ENCODE measurements at regions not wholly inside any gene's neighbourhood (a gene's known extent, or its start where the extent isn't known, plus 50 kb on each side); places are given as distances from the start of the nearest gene placed in this dataset.

DNA sequence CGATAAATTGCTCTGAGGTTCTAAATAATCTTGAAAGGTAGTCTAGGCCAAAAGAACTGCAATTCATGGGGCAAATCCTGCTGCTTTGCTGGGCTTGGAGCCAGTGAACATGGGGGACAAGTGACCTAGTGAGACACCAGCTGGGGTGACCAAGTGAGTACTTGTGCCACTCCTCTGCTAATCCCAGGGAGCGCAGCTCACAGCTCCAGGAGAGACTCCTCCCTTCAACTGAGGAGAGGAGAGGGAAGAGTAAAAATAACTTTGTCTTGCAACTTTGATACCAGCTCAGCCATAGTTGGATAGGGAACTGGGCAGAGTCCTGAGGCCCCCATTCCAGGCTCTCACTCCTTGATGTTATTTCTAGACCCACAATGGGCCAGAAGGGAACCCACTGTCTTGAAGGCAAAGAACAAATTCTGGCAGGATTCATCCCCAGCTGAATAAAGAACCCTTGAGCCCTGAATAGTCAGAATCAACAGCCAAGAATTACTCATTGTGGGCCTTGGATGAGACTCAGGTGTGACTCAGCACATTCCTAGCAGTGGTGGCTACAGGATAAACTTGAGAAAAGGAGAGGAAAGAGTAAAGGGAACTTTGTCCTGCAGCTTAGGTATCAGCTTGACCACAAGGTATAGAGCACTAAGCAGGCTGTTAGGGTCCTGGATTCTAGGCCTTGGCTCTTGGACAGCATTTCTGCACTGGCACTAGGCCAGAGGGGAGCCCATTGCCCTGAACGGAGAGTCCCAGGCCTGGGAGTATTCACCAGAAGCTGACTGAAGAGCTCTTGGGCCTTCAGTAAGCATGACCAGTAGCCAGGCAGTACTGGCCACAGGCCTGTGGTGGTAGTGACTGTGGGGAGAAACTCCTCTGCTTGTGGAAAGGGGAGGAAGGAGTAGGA, 288.3 kb upstream of the CDH18 start:
- peak in 1 of 2 donors; percentile 3 for DNase-seq (ENCODE audit: low read depth in 2 of 2)

DNA sequence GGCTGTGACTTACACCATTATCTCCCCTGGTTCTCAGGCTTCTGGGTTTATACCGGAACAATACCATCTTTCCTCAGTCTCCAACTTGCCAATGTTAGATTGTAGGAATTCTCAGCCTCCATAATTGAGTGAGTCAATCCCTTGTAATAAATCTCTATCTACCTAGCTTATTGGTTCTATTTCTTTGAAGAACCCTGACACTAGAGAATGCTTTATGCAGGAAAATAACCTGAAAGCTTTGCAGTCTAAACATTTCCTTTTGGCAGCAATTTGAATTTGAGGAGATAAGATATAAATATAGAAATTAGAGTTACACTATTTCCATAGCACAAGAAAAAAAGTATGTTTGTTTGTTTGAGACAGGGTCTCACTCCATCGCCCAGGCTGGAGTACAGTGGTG, 278.1 kb upstream of the CDH18 start:
- no peak for DNase-seq (ENCODE audit: low read depth in 2 of 2)

DNA sequence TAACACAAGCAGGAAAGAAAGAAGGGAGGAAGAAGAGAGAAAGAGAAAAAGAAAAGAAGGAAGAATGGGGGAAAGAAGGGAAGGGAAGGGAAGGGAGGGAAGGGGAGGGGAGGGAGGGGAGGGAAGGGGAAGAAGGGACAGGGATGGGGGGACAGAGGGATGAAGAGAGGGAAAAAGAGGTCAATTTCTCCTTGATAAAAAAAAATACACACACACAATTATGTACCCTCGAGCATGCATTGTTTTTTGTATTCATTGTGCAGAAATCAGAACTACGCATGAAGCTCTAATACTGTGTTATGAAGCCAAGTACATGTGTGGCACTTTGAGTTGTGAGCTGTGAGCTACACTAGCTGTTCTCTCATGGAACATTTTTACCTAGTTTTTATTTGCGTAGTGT, 274.9 kb upstream of the CDH18 start:
- DNase-seq (ENCODE audit: low read depth in 2 of 2) = no peak

DNA sequence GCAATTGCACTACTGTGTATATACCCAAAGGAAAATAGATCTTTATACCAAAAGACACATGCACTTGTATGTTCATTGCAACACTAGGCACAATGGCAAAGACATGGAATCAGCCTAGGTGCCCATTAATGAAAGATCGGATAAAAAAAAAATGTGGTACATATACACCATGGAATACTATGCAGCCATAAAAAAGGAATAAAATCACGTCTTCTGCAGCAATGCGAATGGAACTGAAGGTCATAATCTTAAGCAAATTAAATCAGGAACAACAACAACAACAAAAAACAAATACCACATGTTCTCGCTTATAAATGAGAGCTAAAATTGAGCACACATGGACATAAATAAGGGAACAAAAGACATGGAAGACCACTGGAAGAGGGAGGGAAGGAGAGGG, 266.7 kb upstream of the CDH18 start:
- no peak for DNase-seq (ENCODE audit: low read depth in 2 of 2)

DNA sequence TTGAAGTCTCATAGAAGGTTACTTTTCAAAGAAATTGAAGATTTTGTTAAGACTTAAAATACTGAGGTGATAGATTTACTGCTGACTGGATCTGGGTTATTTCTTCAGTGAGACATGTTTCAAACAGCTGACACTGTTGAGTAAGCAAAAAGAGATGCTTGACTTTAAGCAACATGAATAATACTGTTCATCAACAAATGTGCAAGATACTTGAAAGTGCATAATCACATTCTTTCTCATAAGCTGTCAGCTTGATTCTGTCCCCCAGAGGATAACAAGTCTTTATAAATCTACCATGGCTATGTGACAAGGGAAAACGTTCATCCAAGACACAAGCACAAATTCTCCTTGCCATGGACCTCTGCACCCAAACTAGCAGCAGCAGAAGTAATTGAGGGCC, 260.1 kb upstream of the CDH18 start:
- DNase-seq (ENCODE audit: low read depth in 2 of 2) = no peak

DNA sequence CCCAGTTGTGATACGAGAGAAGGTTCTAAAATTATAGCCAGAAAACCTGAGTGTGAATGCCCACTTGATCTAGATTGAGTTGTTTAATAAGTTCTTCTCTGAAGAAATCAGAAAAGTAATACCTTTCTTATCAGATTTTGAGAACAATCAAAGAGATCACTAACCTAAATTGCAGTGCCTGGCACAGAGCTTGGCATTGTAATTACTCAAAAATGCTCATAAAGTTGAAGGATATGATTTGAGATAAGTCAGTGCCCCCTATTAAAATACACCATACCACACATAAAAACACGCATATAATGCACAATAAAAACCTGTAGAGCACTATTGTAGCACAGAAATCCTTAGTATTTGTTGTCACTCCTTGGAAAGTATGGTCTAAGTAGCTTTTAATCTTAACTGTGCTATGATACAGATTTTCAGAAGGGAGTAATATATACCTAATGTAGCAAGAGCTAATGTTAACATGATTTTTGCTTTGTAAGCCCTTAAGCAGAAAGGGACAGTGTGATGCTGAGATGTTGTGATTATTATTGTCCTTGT, 257.5 kb upstream of the CDH18 start:
- no peak for DNase-seq (ENCODE audit: low read depth in 2 of 2)

DNA sequence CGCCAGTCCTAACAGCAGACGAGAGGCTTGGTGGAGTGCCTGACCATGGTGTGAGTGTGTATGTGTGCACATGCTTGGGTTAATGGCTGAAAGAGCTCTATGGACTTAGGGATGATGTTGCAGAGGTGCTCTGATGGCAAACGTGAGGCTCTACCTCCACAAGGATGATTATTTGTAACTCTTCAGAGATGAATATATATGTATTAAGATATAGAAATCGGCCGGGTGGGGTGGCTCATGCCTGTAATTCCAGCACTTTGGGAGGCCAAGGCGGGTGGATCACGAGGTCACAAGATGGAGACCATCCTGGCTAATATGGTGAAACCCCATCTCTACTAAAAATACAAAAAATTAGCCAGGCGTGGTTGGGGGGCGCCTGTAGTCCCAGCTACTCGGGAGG, 253.4 kb upstream of the CDH18 start:
- DNase-seq (ENCODE audit: low read depth in 2 of 2) = no peak

DNA sequence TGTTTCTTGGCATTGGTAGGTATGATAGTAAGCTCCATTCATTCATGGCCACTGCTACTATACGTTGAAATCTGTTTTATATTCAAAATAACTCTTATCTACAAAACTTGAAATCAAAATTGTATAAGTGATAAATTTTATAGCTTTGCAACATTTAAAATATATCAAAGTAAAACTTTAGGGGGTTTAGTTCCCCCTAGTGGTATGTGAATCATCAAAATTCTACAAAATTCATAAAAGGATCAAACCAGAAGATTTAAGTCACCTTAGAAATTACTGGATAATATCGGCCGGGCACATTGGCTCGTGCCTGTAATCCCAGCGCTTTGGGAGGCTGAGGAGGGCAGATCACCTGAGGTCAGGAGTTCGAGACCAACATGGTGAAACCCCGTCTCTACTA, 243.0 kb upstream of the CDH18 start:
- DNase-seq (ENCODE audit: low read depth in 2 of 2) = no peak

DNA sequence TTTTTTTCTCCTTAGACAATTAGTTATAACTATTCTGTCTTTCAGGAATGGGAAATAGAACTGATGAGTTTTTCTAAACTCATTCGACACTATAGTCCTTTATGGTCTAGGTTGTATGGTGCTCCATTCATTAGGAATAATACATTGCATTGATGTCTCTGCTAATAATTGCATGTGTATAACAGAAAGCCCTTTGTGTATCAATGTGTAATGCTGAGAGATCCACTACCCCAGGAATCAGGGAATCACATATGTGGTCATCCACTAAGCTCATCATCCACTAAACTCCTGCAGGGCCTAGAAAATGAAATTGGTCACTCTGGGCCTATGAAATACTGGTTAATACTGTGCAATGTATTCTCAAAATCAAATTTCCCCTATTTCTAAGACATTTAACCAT, 242.0 kb upstream of the CDH18 start:
- DNase-seq (ENCODE audit: low read depth in 2 of 2) = no peak

DNA sequence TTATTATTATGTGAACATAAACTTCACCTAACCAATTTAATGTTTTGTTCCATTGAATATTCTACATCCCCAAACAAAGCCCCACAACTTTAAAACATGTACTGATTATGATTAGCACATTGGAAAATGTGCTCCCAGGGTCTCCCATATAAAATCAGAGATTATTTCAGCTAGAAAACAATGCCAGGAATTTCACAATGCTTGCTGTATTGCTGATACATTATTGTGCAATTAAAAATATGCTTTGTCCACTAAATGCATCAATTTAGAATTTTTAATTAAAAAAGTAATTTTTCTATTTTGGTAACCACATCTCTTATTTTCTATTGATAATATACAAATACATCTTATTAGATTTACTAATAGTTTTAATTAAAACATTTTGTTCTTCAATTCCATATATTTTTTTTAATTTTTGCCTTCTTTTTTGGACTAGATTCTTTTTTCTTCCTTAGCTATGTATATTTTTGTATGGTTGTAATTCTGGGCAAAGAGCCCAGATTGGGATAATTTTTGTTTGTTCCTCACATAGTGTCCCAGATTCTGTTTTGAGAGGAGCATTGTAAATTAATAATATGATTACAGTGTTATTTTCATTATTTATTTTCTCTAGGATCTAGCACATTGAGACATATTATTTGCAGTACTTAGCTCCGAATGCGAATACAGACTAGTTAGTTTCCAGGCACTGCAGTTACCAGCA, 241.5 kb upstream of the CDH18 start:
- no peak for DNase-seq (ENCODE audit: low read depth in 2 of 2)

DNA sequence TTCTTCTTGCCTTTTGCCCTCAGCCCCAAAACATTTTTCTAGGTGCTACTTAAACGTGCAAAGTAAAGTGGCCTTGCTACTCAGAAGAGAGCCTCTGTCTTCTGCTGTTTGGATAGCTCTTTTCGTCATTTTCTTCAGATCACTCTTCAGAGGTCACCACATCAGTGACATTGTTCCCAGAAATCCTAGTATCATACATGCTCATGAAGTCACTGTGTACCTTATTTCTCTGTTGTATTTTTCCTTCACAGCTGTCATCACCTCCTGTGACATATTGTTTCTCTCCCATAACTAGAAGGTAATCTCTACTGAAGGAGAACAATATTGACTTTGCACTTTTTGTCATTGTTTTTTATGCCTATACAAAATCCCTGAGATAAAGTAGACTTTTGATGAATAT, 237.0 kb upstream of the CDH18 start:
- no peak for DNase-seq (ENCODE audit: low read depth in 2 of 2)

DNA sequence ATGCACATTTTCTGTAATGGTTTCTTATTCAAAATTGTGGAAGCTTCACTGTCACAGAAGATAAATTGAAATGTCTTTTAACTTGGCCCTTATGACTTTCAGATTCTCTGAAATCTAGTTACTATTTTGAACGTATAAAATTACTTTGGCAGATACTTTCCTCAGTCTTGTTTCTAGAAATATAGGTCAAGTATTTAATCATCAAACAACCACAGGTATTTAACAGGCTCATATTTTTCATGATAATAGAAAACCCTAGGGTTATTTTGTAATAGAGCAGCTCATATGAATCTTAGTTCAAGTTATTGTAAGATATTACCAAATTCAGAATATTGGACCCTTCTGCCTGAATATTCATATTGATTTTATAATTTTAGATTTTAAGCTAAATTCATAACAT, 236.0 kb upstream of the CDH18 start:
- DNase-seq (ENCODE audit: low read depth in 2 of 2) = no peak

DNA sequence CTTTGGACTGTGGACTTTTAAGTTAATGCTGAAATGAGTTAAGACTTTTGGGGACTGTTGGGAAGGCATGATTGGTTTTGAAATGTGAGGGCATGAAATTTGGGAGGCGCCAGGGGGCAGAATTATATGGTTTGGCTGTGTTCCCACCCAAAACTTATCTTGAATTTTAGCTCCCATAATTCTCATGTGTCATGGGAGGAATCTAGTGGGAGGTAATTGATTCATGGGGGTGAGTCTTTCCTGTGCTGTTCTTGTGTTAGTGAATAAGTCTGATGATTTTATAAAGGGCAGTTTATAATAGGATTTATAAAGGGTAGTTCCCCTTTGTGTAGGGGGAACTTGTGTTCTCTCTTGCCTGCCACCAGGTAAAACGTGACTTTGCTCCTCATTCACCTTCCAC, 235.5 kb upstream of the CDH18 start:
- no peak for DNase-seq (ENCODE audit: low read depth in 2 of 2)

DNA sequence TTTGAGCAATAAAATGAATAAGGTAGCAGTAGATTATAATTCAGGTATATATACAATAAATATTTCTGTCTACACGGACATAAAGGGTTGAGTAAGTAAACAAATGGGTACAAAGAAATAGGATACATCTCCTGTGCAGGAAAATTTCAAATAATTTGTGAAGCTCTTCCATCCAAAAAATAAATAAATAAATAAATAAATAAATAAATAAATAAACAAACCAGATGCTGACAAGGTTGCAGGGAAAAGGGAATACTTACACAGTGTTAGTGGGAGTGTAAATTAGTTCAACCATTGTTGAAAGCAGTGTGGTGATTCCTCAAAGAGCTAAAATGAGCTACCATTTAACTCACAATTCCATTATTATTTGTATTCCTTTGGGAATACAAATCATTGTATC, 227.3 kb upstream of the CDH18 start:
- DNase-seq (ENCODE audit: low read depth in 2 of 2) = no peak

DNA sequence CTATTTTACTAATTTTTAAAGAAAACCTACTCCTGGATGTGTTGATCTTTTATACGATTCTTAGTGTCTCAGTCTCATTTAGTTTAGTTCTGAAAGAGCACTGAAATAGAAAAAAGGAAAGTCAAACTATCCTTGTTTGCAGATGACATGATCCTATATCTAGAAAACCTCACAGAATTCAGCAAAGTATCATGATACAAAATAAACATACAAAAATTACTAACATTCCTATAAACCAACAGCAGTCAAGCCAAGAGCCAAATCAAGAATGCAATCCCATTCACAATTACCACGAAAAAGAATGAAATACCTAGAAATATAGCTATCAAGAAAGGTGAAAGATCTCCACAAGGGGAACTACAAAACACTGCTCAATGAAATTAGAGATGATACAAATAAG, 225.8 kb upstream of the CDH18 start:
- DNase-seq (ENCODE audit: low read depth in 2 of 2) = no peak

DNA sequence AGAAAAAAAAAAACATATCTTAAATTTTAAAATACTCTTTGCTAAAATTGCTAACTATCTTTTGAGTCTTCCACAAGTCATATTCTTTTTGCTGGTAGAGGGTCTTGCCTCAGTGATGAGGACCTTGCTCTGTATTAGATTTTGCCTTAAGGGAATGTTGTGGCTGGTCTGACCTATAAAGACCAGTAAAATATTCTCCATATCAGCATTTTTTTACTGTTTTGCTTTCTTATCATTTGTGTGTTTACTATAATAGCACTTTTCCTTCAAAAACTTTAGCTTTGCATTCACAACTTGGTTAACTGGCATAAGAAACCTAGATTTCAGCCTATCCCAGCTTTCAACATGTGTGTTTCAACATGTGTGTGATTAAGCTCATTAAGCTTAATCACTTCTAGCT, 224.7 kb upstream of the CDH18 start:
- DNase-seq (ENCODE audit: low read depth in 2 of 2) = no peak

DNA sequence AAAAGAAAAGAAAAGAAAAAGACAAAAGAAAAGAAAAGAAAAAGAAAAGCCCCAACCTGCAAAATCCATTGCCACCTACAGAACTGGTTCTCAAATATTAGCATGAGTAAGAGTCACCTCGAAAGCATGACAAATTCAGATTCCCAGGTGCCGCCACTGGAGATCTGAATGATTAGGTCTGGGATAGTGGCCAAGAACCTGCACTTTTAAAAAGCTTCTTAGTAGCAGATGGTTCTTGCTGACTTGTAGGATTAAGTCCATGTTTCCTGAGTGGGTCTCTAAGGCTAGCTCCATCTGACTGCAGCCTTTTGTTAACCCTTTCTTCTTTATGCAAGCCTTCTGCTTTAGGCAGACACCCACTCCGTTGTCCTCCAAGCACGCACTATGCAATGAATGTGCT, 178.5 kb upstream of the CDH18 start:
- DNase-seq (ENCODE audit: low read depth in 2 of 2) = no peak

DNA sequence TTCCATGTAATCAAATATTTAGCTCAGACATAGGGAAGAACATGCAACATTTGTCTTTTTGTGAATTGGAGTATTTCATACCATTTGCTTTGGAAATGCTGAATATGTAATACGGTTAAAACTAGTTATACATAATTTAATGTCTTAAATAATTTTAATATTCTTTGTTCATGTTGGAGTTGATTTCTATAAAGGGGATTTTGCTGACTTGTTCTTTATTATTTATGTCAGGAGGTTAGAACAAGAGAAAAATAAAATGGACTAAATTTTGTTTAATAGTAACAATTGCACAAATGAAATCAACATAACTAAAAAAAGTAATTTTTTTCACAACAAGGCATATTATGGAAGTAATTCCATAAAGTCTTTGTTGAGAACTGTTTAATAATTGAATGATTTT, 170.0 kb upstream of the CDH18 start:
- DNase-seq (ENCODE audit: low read depth in 2 of 2) = no peak

DNA sequence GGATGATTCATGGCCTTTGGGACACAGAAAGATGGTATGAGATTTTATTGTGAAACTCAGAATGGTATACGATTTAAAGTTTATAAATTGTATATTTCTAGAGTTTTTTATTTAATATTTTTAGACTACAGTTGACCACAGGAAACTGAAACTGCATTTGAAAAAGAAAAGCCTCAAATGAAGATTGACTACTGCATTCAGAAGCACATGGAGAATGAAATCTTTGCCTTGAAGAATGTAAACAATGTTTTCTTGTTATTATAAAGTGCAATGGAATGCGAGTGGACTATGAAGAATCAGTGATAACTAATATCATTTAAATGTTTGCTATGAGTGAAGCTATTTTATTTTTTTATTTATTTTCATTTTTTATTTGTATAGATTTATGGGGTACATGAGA, 169.1 kb upstream of the CDH18 start:
- DNase-seq (ENCODE audit: low read depth in 2 of 2) = no peak

DNA sequence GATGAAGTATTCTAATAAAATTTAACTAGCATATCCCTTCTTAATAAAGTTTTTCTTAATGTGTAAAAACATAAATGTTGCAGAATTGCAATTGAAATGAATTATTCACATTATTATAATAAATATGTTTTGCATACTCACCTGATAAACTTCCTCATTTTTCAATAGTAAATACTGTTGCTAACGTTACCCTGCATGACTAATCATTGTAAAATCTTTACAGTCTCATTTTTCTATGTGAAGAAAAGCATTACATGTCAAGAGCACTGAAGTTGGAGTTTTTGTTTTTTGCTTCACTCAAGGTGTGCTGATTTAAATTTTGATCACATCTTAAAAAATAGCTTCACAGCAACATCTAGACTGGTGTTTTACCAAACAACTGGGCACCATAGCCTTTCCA, 157.2 kb upstream of the CDH18 start:
- DNase-seq (ENCODE audit: low read depth in 2 of 2) = no peak

DNA sequence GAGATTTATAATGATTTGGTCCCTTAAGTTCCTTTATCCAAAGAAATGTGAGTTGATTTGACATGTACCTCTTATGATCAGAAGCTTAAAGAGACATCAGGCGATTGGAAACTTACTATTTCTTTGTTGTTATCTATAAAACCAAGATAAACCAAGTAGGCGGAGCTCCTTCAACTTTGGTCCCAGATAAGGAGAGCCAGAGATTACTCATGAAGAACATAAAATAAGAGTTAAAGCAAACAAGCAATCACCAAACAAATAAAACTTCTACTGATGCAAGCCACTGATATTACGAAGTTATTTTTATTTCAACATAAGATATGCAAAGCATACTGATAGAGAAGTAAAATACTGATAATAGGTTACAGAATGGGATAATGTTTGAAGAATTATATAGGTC, 141.5 kb upstream of the CDH18 start:
- no peak for DNase-seq (ENCODE audit: low read depth in 2 of 2)

DNA sequence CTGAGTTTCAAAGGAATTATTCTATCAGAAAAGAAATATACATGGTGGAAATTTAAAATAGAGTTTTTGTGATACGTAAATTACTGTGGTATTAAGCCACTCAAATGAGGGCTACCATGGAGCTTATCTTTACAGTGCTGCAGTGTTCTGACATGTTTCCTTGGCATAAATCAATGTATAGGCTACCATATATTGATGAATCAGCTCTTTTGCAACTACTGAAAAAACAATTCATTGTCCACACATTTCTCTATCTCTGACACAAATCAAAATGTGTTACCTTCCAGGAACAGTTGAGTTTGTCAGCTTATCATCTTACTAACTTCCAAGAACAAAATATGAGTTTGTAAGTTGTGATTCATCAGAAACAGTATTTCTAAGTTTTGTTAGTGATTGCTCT, 140.3 kb upstream of the CDH18 start:
- DNase-seq (ENCODE audit: low read depth in 2 of 2) = no peak

DNA sequence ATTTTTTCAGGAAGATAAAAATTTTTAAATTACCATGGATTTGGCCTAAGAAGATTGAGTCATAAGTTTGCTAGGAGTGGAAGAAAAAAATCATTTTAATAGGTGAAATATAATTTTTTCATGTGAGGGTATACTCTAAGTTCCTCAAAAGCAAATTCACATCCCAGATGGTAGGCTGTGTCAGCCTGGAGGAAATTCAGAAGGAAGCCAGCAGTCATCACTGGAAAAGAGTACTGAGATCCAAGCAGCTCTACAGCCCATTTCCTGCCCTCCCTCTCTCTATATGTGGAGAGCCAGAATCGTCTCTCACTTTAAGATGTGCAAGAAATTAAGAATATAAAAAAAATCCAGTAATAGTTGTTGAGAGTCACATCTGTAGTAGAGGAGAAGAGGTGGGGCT, 126.5 kb upstream of the CDH18 start:
- no peak for DNase-seq (ENCODE audit: low read depth in 2 of 2)
